H9 (cell line): ENCODE measurements at regions not wholly inside any gene's neighbourhood (a gene's known extent, or its start where the extent isn't known, plus 50 kb on each side); places are given as distances from the start of the nearest gene placed in this dataset.

Experiments
- DNase-seq: peaks from one replicate; pipeline ENCODE4 v3.0.0-alpha.2; 2017
- H2AFZ ChIP-seq: one replicate; pipeline ENCODE4 v1.6.1; 2013; ENCODE audit warnings: mild to moderate bottlenecking, low read length, control low read depth, moderate library complexity
- H2AK5ac ChIP-seq: 2 replicates; pipeline ENCODE4 v1.6.1; 2013; ENCODE audit warnings: low read length, control low read depth, mixed read lengths; ENCODE audit not compliant: insufficient read length
- H2BK120ac ChIP-seq: one replicate; pipeline ENCODE4 v1.6.1; 2013; ENCODE audit warnings: low read depth, mild to moderate bottlenecking, low read length, control low read depth, inconsistent platforms; ENCODE audit not compliant: poor library complexity, severe bottlenecking
- H2BK12ac ChIP-seq: 2 replicates; pipeline ENCODE4 v1.6.1; 2013; ENCODE audit warnings: low read length, control low read depth, mixed read lengths, low read depth; ENCODE audit not compliant: insufficient read length
- H2BK15ac ChIP-seq: 2 replicates; pipeline ENCODE4 v1.6.1; 2013; ENCODE audit warnings: low read depth, low read length, control low read depth
- H2BK20ac ChIP-seq: one replicate; pipeline ENCODE4 v1.6.1; 2013; ENCODE audit warnings: low read depth, mild to moderate bottlenecking, low read length, control low read depth, inconsistent platforms; ENCODE audit not compliant: poor library complexity, severe bottlenecking
- H2BK5ac ChIP-seq: 2 replicates; pipeline ENCODE4 v1.6.1; 2013; ENCODE audit warnings: low read length, control low read depth, mixed read lengths; ENCODE audit not compliant: insufficient read length
- H3K14ac ChIP-seq: 2 replicates; pipeline ENCODE4 v1.6.1; 2013; ENCODE audit warnings: low read length, control low read depth; ENCODE audit not compliant: insufficient read depth
- H3K18ac ChIP-seq: 2 replicates; pipeline ENCODE4 v1.6.1; 2013; ENCODE audit warnings: low read depth, mild to moderate bottlenecking, mixed read lengths, low read length, control low read depth; ENCODE audit not compliant: insufficient read length
- H3K23ac ChIP-seq: 2 replicates; pipeline ENCODE4 v1.6.1; 2013; ENCODE audit warnings: low read length, control low read depth, mixed read lengths, low read depth; ENCODE audit not compliant: insufficient read length
- H3K23me2 ChIP-seq: 2 replicates; pipeline ENCODE4 v1.6.1; 2013; ENCODE audit warnings: low read depth, mild to moderate bottlenecking, mixed read lengths, low read length, control low read depth; ENCODE audit not compliant: insufficient read length, poor library complexity, severe bottlenecking
- H3K27ac ChIP-seq: 2 replicates; pipeline ENCODE4 v1.5.1; 2013; ENCODE audit warnings: low read length, control low read depth, mixed read lengths, low read depth; ENCODE audit not compliant: insufficient read length
- H3K27me3 ChIP-seq: 2 replicates; pipeline ENCODE4 v1.6.1; 2013; ENCODE audit warnings: low read length, control low read depth, inconsistent platforms; ENCODE audit not compliant: insufficient read depth
- H3K4ac ChIP-seq: 2 replicates; pipeline ENCODE4 v1.6.1; 2013; ENCODE audit warnings: low read depth, mild to moderate bottlenecking, control low read depth, inconsistent platforms, low read length, moderate library complexity
- H3K4me1 ChIP-seq: 2 replicates; pipeline ENCODE4 v1.6.1; 2013; ENCODE audit warnings: low read length, control low read depth, inconsistent platforms; ENCODE audit not compliant: insufficient read depth
- H3K4me2 ChIP-seq: 2 replicates; pipeline ENCODE4 v1.6.1; 2013; ENCODE audit warnings: low read length, control low read depth, mixed read lengths; ENCODE audit not compliant: insufficient read length, insufficient read depth
- H3K56ac ChIP-seq: 2 replicates; pipeline ENCODE4 v1.6.1; 2013; ENCODE audit warnings: low read depth, mild to moderate bottlenecking, mixed read lengths, low read length, control low read depth; ENCODE audit not compliant: insufficient read length
- H3K79me1 ChIP-seq: 2 replicates; pipeline ENCODE4 v1.6.1; 2013; ENCODE audit warnings: low read depth, mild to moderate bottlenecking, moderate library complexity, low read length, control low read depth, inconsistent platforms; ENCODE audit not compliant: insufficient read depth, poor library complexity, severe bottlenecking
- H3K79me2 ChIP-seq: 2 replicates; pipeline ENCODE4 v1.6.1; 2013; ENCODE audit warnings: low read length, control low read depth, inconsistent platforms; ENCODE audit not compliant: insufficient read depth
- H3K9ac ChIP-seq: 2 replicates; pipeline ENCODE4 v1.6.1; 2013; ENCODE audit warnings: low read length, control low read depth, mixed read lengths; ENCODE audit not compliant: insufficient read length; ENCODE audit errors: extremely low read depth
- H3K9me3 ChIP-seq: one replicate; pipeline ENCODE4 v1.6.1; 2013; ENCODE audit warnings: low read depth, low read length, inconsistent platforms; ENCODE audit not compliant: control insufficient read depth
- H3T11ph ChIP-seq: one replicate; pipeline ENCODE4 v1.6.1; 2013; ENCODE audit warnings: mild to moderate bottlenecking, low read length, control low read depth, inconsistent platforms
- H4K20me1 ChIP-seq: one replicate; pipeline ENCODE4 v1.6.1; 2013; ENCODE audit not compliant: control insufficient read depth, insufficient read length, insufficient read depth
- H4K5ac ChIP-seq: 2 replicates; pipeline ENCODE4 v1.6.1; 2013; ENCODE audit warnings: low read depth, mild to moderate bottlenecking, mixed read lengths, low read length, control low read depth; ENCODE audit not compliant: insufficient read length
- H4K8ac ChIP-seq: replicated peaks from 2 replicates; pipeline ENCODE4 v1.6.1; 2013; ENCODE audit warnings: low read length, control low read depth, mixed read lengths, low read depth; ENCODE audit not compliant: insufficient read length
- H4K91ac ChIP-seq: 2 replicates; pipeline ENCODE4 v1.6.1; 2013; ENCODE audit warnings: low read depth, mild to moderate bottlenecking, moderate library complexity, mixed read lengths, low read length, control low read depth; ENCODE audit not compliant: insufficient read length
- H3K27ac Mint-ChIP-seq, 3 experiments: 2 replicates in 2 of 3; 3 replicates in 1 of 3; pipeline ENCODE4 v1.8.0; 2020 to 2021; ENCODE audit warnings: mixed read lengths in 3 of 3, mild to moderate bottlenecking in 1 of 3, moderate library complexity in 1 of 3
- H3K27me3 Mint-ChIP-seq: 2 replicates; pipeline ENCODE4 v1.8.0; 2021; ENCODE audit warnings: low read depth, mild to moderate bottlenecking, moderate library complexity, mixed read lengths
- H3K36me3 Mint-ChIP-seq, 3 experiments: 2 replicates in 2 of 3; 3 replicates in 1 of 3; pipeline ENCODE4 v1.8.0; 2020 to 2021; ENCODE audit warnings: low read depth in 3 of 3, mixed read lengths in 3 of 3; ENCODE audit not compliant: insufficient read depth in 1 of 3
- H3K4me1 Mint-ChIP-seq, 2 experiments: 2 replicates each; pipeline ENCODE4 v1.8.0; 2020; ENCODE audit warnings: mixed read lengths in 2 of 2
- H3K4me3 Mint-ChIP-seq, 2 experiments: 2 replicates in 1 of 2; 3 replicates in 1 of 2; pipeline ENCODE4 v1.8.0; 2020 to 2021; ENCODE audit warnings: mild to moderate bottlenecking in 2 of 2, mixed read lengths in 2 of 2, moderate library complexity in 1 of 2
- H3K9me3 Mint-ChIP-seq, 2 experiments: 2 replicates in 1 of 2; 3 replicates in 1 of 2; pipeline ENCODE4 v1.8.0; 2020; ENCODE audit warnings: mild to moderate bottlenecking in 2 of 2, mixed read lengths in 2 of 2, moderate library complexity in 1 of 2
- WGBS: extraction: QIAGEN DNeasy Blood & Tissue Kit; methylation state at CpG from one replicate; pipeline ENCODE4 v1.1.7; 2013; ENCODE audit warnings: missing lambda C conversion rate, low lambda C conversion rate, mixed read lengths; ENCODE audit not compliant: insufficient read length; ENCODE audit errors: extremely low coverage; 5-methylcytosine and 5-hydroxymethylcytosine counted together
- TF ChIP-seq, protein P1 (sequence below): fragments of 200-600 bp; sonication (generic); conservative IDR thresholded peaks from 3 replicates; pipeline ENCODE4 v1.8.0; 2021; ENCODE audit warnings: antibody characterized with exemption, mild to moderate bottlenecking

DNA sequence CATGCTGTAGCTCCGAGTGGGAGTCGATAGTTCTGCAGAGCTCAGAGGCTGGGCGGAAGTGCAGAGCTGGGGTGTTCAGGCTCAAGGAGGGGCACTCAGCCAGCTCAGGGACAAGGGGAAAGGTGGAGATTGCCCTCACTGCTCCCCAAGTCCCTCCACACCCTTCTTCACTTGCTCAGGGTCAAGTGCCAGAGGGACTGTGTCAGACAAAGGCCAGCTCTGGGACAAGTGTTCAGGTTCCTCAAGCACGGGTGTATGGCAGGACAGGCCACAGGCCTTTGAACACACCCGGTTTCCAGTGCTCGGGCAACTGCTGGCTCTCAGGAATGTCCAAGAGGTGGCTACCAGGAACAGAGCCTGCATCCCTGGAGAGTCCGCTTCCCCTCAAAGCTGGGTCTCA lies 293.0 kb upstream of the PODXL start:
- DNase-seq = no peak
- Histone ChIP-seq H4K5ac (no peak overlapping the region), H2BK20ac (no peak overlapping the region), H3K27me3 (no peaks in the 10 kb centered on the region), H2AK5ac (no peak overlapping the region), H3K79me1 (no peaks in the 10 kb centered on the region), H3K4me1 (no peaks in the 10 kb centered on the region), H2BK120ac (no peak overlapping the region), H3K56ac (no peak overlapping the region), H2BK15ac (no peak overlapping the region), H3T11ph (no peak overlapping the region), H3K23me2 (no peaks in the 10 kb centered on the region), H3K79me2 (no peaks in the 10 kb centered on the region), H3K27ac (no peak overlapping the region), H4K20me1 (no peaks in the 10 kb centered on the region), H3K18ac (no peak overlapping the region), H3K9me3 (no peaks in the 10 kb centered on the region), H3K4me2 (no peak overlapping the region), H2AFZ (no peak overlapping the region), H4K91ac (no peak overlapping the region), H3K4ac (no peak overlapping the region), H2BK12ac (no peak overlapping the region), H3K14ac (no peak overlapping the region; the same call in 1 of the 2 replicates), H3K23ac (no peak overlapping the region), H4K8ac (no peak overlapping the region), H3K9ac (no peak overlapping the region), H2BK5ac (no peak overlapping the region)
- no peak overlapping the region for H3K27ac Mint-ChIP-seq
- H3K27me3 Mint-ChIP-seq = no peaks in the 10 kb centered on the region; the same call in none of the 2 replicates
- TF ChIP-seq, protein P1, sequence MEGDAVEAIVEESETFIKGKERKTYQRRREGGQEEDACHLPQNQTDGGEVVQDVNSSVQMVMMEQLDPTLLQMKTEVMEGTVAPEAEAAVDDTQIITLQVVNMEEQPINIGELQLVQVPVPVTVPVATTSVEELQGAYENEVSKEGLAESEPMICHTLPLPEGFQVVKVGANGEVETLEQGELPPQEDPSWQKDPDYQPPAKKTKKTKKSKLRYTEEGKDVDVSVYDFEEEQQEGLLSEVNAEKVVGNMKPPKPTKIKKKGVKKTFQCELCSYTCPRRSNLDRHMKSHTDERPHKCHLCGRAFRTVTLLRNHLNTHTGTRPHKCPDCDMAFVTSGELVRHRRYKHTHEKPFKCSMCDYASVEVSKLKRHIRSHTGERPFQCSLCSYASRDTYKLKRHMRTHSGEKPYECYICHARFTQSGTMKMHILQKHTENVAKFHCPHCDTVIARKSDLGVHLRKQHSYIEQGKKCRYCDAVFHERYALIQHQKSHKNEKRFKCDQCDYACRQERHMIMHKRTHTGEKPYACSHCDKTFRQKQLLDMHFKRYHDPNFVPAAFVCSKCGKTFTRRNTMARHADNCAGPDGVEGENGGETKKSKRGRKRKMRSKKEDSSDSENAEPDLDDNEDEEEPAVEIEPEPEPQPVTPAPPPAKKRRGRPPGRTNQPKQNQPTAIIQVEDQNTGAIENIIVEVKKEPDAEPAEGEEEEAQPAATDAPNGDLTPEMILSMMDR = no peak
- H3K9me3 Mint-ChIP-seq = peaks cover 2 to 5% of the 10 kb centered on the region in 2 experiments; a peak in 4 of 5 replicates
- no peaks in the 10 kb centered on the region for H3K4me1 Mint-ChIP-seq
- H3K36me3 Mint-ChIP-seq = peaks cover 0 to 6% (median 3%) of the 10 kb centered on the region in 3 experiments; a peak in 3 of 7 replicates
- WGBS = no CpG with 5 or more reads among the region's 7 CpGs
- no peak overlapping the region for H3K4me3 Mint-ChIP-seq
